ENCODE measurements at regions not wholly inside any gene's neighbourhood (a gene's known extent, or its start where the extent isn't known, plus 50 kb on each side); places are given as distances from the start of the nearest gene placed in this dataset.

- ATAC-seq (ENCODE audit: low read depth), result no peak
- no peak overlapping the region for H3K4me3 ChIP-seq (ENCODE audit: severe bottlenecking)
- no peak overlapping the region for H3K27ac ChIP-seq (ENCODE audit: poor library complexity, severe bottlenecking)
- H3K27me3 ChIP-seq (ENCODE audit: insufficient read depth, poor library complexity, severe bottlenecking), result no peaks in the 10 kb centered on the region
- no peaks in the 10 kb centered on the region for H3K9me3 ChIP-seq (ENCODE audit: severe bottlenecking)
- no peaks in the 10 kb centered on the region for H3K36me3 ChIP-seq (ENCODE audit: low read depth)
- no peak for DNase-seq (ENCODE audit: low spot score)
- TF ChIP-seq CTCF (IDR thresholded peaks at IDR 0.05; ENCODE audit: poor library complexity, severe bottlenecking), result no peak
- no peaks in the 10 kb centered on the region for H3K4me1 ChIP-seq (ENCODE audit: insufficient read depth, poor library complexity, severe bottlenecking)
Observed at GRCh38 chr4:178351185-178351584, 908.9 kb upstream of the AGA start.

- no peak for ATAC-seq (ENCODE audit: low read depth)
- Histone ChIP-seq H3K4me3 (ENCODE audit: severe bottlenecking) (no peak overlapping the region), H3K4me1 (ENCODE audit: insufficient read depth, poor library complexity, severe bottlenecking) (no peaks in the 10 kb centered on the region), H3K36me3 (ENCODE audit: low read depth) (no peaks in the 10 kb centered on the region), H3K9me3 (ENCODE audit: severe bottlenecking) (no peaks in the 10 kb centered on the region), H3K27ac (ENCODE audit: poor library complexity, severe bottlenecking) (no peak overlapping the region), H3K27me3 (ENCODE audit: insufficient read depth, poor library complexity, severe bottlenecking) (no peaks in the 10 kb centered on the region)
- no peak for DNase-seq (ENCODE audit: low spot score)
- TF ChIP-seq CTCF (IDR thresholded peaks at IDR 0.05; ENCODE audit: poor library complexity, severe bottlenecking), result no peak
Observed at GRCh38 chr4:178356725-178357124, 914.5 kb upstream of the AGA start.

- Histone ChIP-seq H3K27me3 (ENCODE audit: insufficient read depth, poor library complexity, severe bottlenecking) (no peaks in the 10 kb centered on the region), H3K4me3 (ENCODE audit: severe bottlenecking) (no peak overlapping the region), H3K36me3 (ENCODE audit: low read depth) (no peaks in the 10 kb centered on the region), H3K4me1 (ENCODE audit: insufficient read depth, poor library complexity, severe bottlenecking) (peaks cover 8% of the 10 kb centered on the region), H3K9me3 (ENCODE audit: severe bottlenecking) (no peaks in the 10 kb centered on the region), H3K27ac (ENCODE audit: poor library complexity, severe bottlenecking) (no peak overlapping the region)
- ATAC-seq (ENCODE audit: low read depth), result no peak
- no peak for TF ChIP-seq CTCF (IDR thresholded peaks at IDR 0.05; ENCODE audit: poor library complexity, severe bottlenecking)
- no peak for DNase-seq (ENCODE audit: low spot score)
Observed at GRCh38 chr4:178385481-178385880, 943.2 kb upstream of the AGA start.

GRCh38 chr4:178387756-178388155 lies 945.5 kb upstream of the AGA start:
- ATAC-seq (ENCODE audit: low read depth) (peak; percentile 46), DNase-seq (ENCODE audit: low spot score) (no peak)
- Histone ChIP-seq H3K27me3 (ENCODE audit: insufficient read depth, poor library complexity, severe bottlenecking) (no peaks in the 10 kb centered on the region), H3K9me3 (ENCODE audit: severe bottlenecking) (no peaks in the 10 kb centered on the region), H3K27ac (ENCODE audit: poor library complexity, severe bottlenecking) (no peak overlapping the region), H3K4me1 (ENCODE audit: insufficient read depth, poor library complexity, severe bottlenecking) (peaks cover 8% of the 10 kb centered on the region), H3K4me3 (ENCODE audit: severe bottlenecking) (no peak overlapping the region), H3K36me3 (ENCODE audit: low read depth) (no peaks in the 10 kb centered on the region)
- no peak for TF ChIP-seq CTCF (IDR thresholded peaks at IDR 0.05; ENCODE audit: poor library complexity, severe bottlenecking)

- no peaks in the 10 kb centered on the region for H3K27me3 ChIP-seq (ENCODE audit: insufficient read depth, poor library complexity, severe bottlenecking)
- H3K9me3 ChIP-seq (ENCODE audit: severe bottlenecking), result no peaks in the 10 kb centered on the region
- ATAC-seq (ENCODE audit: low read depth) (no peak), DNase-seq (ENCODE audit: low spot score) (no peak)
- no peaks in the 10 kb centered on the region for H3K4me1 ChIP-seq (ENCODE audit: insufficient read depth, poor library complexity, severe bottlenecking)
- no peak overlapping the region for H3K27ac ChIP-seq (ENCODE audit: poor library complexity, severe bottlenecking)
- no peaks in the 10 kb centered on the region for H3K36me3 ChIP-seq (ENCODE audit: low read depth)
- H3K4me3 ChIP-seq (ENCODE audit: severe bottlenecking), result no peak overlapping the region
- peak; percentile 15 for TF ChIP-seq CTCF (IDR thresholded peaks at IDR 0.05; ENCODE audit: poor library complexity, severe bottlenecking)
Observed at GRCh38 chr4:178395798-178396197, 953.6 kb upstream of the AGA start.

Data from RWPE2 (cell line).